Mucosa of rectum (tissue), 2 donors: ENCODE measurements at regions not wholly inside any gene's neighbourhood (a gene's known extent, or its start where the extent isn't known, plus 50 kb on each side); places are given as distances from the start of the nearest gene placed in this dataset.
"Not testable (repeated sequence)": the region's sequence is repeated elsewhere in the genome, so short reads cannot be mapped to it uniquely, and the experiment has no call there.

ENCODE experiments used
- H3K27ac ChIP-seq, 2 donors: one replicate each; pipeline ENCODE4 v1.7.0; 2013; ENCODE audit warnings: inconsistent platforms in 2 of 2, low read depth in 2 of 2, low read length in 2 of 2
- H3K27me3 ChIP-seq, 2 donors: one replicate each; pipeline ENCODE4 v1.7.0; 2013; ENCODE audit warnings: low read length in 2 of 2; ENCODE audit not compliant: control insufficient read depth in 2 of 2, insufficient read depth in 2 of 2
- H3K36me3 ChIP-seq, 2 donors: one replicate each; pipeline ENCODE4 v1.7.0; 2013; ENCODE audit warnings: low read length in 2 of 2; ENCODE audit not compliant: control insufficient read depth in 2 of 2, insufficient read depth in 2 of 2
- H3K4me1 ChIP-seq, 2 donors: one replicate each; pipeline ENCODE4 v1.7.0; 2013; ENCODE audit warnings: low read length in 2 of 2, mild to moderate bottlenecking in 1 of 2; ENCODE audit not compliant: control insufficient read depth in 2 of 2, insufficient read depth in 2 of 2
- H3K4me3 ChIP-seq, 2 donors: one replicate each; pipeline ENCODE4 v1.7.0; 2013; ENCODE audit warnings: low read length in 2 of 2
- H3K9ac ChIP-seq, 2 donors: one replicate each; pipeline ENCODE4 v1.7.0; 2013; ENCODE audit warnings: low read length in 2 of 2, low read depth in 1 of 2, mild to moderate bottlenecking in 1 of 2
- H3K9me3 ChIP-seq, 2 donors: one replicate each; pipeline ENCODE4 v1.7.0; 2013; ENCODE audit warnings: low read length in 2 of 2; ENCODE audit not compliant: control insufficient read depth in 2 of 2
- donor health status: healthy.
- donor health status: Normal muscosa, but diverticular disease.

DNA sequence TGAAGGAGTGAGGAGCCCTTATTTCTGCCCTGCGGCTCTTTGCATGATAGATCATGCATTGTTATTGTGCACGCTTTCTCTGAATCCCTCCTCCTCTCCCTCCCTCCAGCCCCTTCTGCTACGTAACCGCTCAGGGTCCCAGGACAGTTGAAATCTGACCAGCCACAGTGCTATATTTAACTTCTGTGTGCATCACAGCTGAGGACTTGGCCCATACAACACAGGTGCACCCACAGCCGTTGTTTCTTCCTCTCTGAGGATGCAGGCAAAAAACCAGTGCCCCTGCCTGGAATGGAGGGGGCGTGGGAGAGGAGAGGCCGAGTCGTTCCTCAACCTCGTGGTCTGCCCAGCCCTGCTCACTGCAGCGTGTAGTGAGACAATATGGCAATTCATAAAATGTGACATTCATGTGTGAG lies 335.6 kb upstream of the CLINT1 start:
- no peaks in the 10 kb centered on the region for H3K36me3 ChIP-seq
- H3K4me1 ChIP-seq: no peaks in the 10 kb centered on the region

DNA sequence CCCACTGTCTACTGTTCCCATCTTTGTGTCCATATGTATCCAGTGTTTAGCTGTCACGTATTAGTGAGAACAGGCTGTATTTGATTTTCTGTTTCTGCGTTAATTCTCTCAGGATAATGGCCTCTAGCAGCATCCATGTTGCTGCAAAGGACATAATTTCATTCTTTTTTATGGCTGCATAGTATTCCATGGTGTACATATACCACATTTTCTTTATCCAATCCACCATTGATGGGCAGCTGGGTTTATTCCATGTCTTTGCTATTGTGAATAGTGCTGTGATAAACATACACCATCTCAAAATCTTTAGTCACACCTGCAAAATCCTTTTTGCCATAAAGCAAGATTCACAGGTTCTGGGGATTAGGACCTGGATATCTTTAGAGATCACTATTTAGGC lies 334.4 kb upstream of the CLINT1 start:
- H3K9me3 ChIP-seq, H3K36me3 ChIP-seq, H3K4me3 ChIP-seq: not testable (repeated sequence)

More for the DNA sequence above, 335.6 kb upstream of the CLINT1 start:
- Histone ChIP-seq H3K27me3 (no peaks in the 10 kb centered on the region), H3K9ac (no peak overlapping the region), H3K9me3 (no peaks in the 10 kb centered on the region), H3K4me3 (no peak overlapping the region), H3K27ac (no peak overlapping the region)

DNA sequence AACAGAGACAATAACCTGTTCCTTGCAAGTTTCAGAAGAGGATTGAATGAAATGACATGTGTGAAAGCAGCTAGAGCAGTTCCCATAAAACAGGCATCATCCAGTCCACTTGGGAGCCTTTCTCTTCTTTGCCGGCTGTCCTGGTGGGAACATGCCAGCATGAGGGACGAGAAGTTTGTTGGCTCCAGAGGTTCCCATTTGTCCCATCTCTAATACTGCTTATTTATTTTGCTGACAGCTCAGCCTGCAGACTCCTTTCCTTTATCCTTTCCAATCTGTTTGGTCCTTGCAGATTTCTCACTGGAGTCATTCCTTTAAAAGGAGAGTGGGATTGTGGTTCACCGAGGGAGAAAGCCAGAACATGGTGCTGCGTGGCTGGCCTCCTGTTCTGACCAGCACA lies 321.5 kb upstream of the CLINT1 start:
- peaks cover 11 to 16% of the 10 kb centered on the region in 2 donors for H3K4me1 ChIP-seq
- no peak overlapping the region for H3K9ac ChIP-seq
- no peaks in the 10 kb centered on the region for H3K36me3 ChIP-seq
- no peak overlapping the region for H3K27ac ChIP-seq
- no peaks in the 10 kb centered on the region for H3K9me3 ChIP-seq
- H3K27me3 ChIP-seq: peaks cover 0 to 3% of the 10 kb centered on the region in 2 donors
- H3K4me3 ChIP-seq: no peak overlapping the region

More for the DNA sequence above, 334.4 kb upstream of the CLINT1 start:
- H3K9ac ChIP-seq, H3K4me1 ChIP-seq, H3K27ac ChIP-seq, H3K27me3 ChIP-seq: not testable (repeated sequence)

GRCh38 chr5:158179271-158179670 lies 320.3 kb upstream of the CLINT1 start:
- H3K4me3 ChIP-seq: no peak overlapping the region
- H3K9me3 ChIP-seq: no peaks in the 10 kb centered on the region
- H3K36me3 ChIP-seq: no peaks in the 10 kb centered on the region
- no peak overlapping the region for H3K27ac ChIP-seq
- peaks cover 0 to 3% of the 10 kb centered on the region in 2 donors for H3K27me3 ChIP-seq
- H3K9ac ChIP-seq: no peak overlapping the region
- peaks cover 16 to 21% of the 10 kb centered on the region in 2 donors for H3K4me1 ChIP-seq

DNA sequence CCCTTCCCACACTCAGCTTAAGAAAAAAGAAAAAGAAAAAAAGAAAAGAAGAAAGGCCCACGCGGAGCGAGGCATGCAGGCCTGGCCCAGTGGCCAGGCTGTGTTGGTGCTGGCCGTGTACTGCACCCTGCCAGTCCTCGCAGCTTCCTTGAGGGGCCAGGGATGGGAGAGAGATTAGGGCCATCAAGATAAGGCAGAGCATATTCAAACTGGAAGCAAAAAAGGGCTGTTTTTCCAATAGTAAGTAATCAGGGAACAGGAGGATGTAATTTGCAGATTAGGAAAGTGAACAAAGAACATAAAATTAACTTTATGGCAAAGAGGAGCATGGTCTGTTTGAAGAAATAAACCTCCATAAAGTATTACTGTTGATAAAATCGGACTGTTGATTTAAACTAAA lies 319.6 kb upstream of the CLINT1 start:
- H3K36me3 ChIP-seq: no peaks in the 10 kb centered on the region

DNA sequence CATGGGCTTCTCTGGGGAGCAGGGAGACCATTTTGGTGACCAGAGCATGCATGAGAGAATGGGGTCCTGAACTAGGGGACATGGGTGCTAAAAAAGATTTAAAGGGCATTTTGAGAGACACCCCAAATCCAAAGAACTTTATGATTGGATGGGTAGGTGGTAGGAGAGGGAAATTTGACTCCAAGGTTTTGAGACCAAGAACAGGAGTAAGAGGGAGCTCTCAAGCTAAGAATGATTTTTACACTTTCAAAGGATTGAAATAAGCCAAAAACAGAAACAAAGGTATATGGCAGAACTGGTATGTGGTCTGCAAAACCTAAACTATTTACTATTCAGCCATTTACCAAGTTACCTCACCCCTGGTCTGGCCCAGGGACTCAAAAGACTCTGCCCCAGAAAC lies 318.2 kb upstream of the CLINT1 start:
- H3K4me1 ChIP-seq: peaks cover 16 to 21% of the 10 kb centered on the region in 2 donors
- no peak overlapping the region for H3K27ac ChIP-seq
- H3K36me3 ChIP-seq: no peaks in the 10 kb centered on the region
- H3K9ac ChIP-seq: no peak overlapping the region
- H3K27me3 ChIP-seq: peaks cover 0 to 3% of the 10 kb centered on the region in 2 donors
- no peaks in the 10 kb centered on the region for H3K9me3 ChIP-seq
- H3K4me3 ChIP-seq: no peak overlapping the region

More for the DNA sequence above, 319.6 kb upstream of the CLINT1 start:
- Histone ChIP-seq H3K9me3 (no peaks in the 10 kb centered on the region), H3K4me3 (no peak overlapping the region), H3K27me3 (peaks cover 0 to 3% of the 10 kb centered on the region in 2 donors), H3K27ac (no peak overlapping the region), H3K9ac (no peak overlapping the region), H3K4me1 (peaks cover 16 to 21% of the 10 kb centered on the region in 2 donors)

GRCh38 chr5:158175934-158176481 lies 317.1 kb upstream of the CLINT1 start:
- Histone ChIP-seq H3K9me3 (no peaks in the 10 kb centered on the region), H3K4me3 (no peak overlapping the region), H3K9ac (no peak overlapping the region), H3K27me3 (peaks cover 0 to 3% of the 10 kb centered on the region in 2 donors), H3K36me3 (no peaks in the 10 kb centered on the region), H3K27ac (peak overlapping the region; percentile 33 to 36), H3K4me1 (peaks cover 16 to 24% of the 10 kb centered on the region in 2 donors)

DNA sequence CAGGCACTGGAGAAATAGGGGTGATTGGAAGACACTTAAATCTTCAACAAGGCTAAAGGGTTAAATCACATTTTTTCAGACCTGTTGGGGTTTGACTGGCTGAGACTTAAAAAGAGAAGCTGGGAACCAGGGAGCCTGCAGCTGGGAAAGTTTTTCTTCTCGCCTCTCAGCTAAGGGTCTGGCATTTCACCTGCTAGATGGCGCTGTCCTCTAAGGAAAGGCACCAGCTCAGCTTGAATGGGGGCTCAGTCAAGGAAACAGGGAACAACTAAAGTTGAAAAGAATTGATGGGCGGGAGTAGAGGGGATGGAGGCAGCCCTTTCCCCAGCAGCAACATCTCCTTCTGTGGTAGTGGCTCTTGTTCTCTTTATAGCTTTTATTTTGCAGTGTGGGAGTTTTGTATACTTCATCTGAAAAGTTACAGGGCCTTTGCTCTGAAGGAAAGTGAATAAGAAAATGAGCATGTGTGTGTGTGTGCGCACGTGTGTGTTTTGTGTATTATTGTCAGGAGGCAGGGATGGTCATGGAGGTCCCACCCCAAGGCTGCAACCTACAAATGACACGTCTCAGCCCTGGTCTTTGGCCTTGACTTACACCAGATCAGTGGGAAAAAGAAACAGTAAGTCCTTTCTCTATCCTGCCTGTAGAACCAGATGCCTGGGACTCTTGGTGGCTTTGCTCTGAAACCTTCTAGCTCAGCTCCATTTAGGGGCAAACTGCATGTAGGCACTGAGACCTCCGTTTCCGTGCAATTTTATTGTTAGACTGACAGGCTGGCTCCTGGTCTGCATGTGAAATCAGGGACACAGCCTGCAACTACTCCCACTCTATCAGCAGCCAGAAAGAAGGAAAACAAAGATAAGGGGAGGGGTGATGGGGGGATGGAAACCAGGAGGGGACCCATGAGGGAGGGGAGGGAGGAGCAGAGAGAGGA lies 316.2 kb upstream of the CLINT1 start:
- H3K4me1 ChIP-seq: peaks cover 16 to 30% of the 10 kb centered on the region in 2 donors
- H3K27ac ChIP-seq: peak overlapping the region in 1 of 2 donors; percentile 33
- no peaks in the 10 kb centered on the region for H3K36me3 ChIP-seq
- no peak overlapping the region for H3K9ac ChIP-seq
- no peak overlapping the region for H3K4me3 ChIP-seq
- H3K27me3 ChIP-seq: peaks cover 0 to 3% of the 10 kb centered on the region in 2 donors
- no peaks in the 10 kb centered on the region for H3K9me3 ChIP-seq

DNA sequence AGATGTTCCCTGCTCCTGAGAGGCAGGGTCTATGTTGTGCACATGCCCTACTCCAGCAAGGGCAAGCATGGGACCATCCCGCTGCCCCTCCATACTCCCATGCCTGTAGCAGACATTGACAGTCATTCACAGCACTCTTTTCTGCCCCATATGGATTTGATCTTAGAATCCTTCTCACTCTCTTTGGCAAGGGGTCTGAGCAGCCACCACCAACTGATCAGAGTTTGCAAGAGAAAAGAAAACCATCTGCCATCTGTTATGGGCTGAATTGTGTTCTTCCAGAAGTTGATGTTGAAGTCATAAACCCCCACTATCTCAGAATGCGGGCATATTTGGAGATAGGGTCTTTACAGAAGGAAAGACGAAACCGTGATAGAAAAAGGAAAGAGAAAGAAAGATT lies 315.1 kb upstream of the CLINT1 start:
- no peaks in the 10 kb centered on the region for H3K36me3 ChIP-seq
- H3K27ac ChIP-seq: no peak overlapping the region
- H3K4me3 ChIP-seq: no peak overlapping the region
- H3K27me3 ChIP-seq: no peaks in the 10 kb centered on the region
- H3K4me1 ChIP-seq: peaks cover 16 to 36% of the 10 kb centered on the region in 2 donors
- H3K9me3 ChIP-seq: no peaks in the 10 kb centered on the region
- no peak overlapping the region for H3K9ac ChIP-seq

- H3K9me3 ChIP-seq: no peaks in the 10 kb centered on the region
- no peak overlapping the region for H3K9ac ChIP-seq
- no peaks in the 10 kb centered on the region for H3K27me3 ChIP-seq
- no peak overlapping the region for H3K4me3 ChIP-seq
- no peak overlapping the region for H3K27ac ChIP-seq
- no peaks in the 10 kb centered on the region for H3K36me3 ChIP-seq
- H3K4me1 ChIP-seq: peaks cover 16 to 33% of the 10 kb centered on the region in 2 donors
Observed at GRCh38 chr5:158172005-158172404, 313.1 kb upstream of the CLINT1 start.
